ENCODE measurements at regions not wholly inside any gene's neighbourhood (a gene's known extent, or its start where the extent isn't known, plus 50 kb on each side); places are given as distances from the start of the nearest gene placed in this dataset.

DNA sequence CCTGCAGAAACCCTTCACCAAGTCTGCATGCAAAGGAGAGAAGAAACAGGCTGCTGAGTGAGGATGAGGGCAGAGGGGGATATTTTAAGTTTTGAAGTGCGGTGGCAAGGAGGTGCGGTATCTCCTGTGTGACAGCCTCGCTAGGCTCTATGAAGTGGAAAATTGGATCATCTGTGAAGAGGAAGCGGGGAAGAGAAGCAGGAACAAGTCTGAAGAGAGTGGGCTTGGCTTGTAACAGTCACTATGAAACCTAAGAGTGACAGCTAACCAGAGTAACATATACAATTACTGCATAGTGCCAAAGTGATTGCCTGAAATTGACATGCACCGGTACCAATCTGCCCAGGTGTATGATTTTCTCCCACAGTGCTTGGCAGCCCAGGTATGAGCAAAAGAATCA, 287.5 kb upstream of the KLF14 start:
- Mint-ChIP-seq H3K4me3 (no peak overlapping the region), H3K27ac (no peak overlapping the region), H3K27me3 (peaks cover 3% of the 10 kb centered on the region), H3K9me3 (no peaks in the 10 kb centered on the region), H3K4me1 (ENCODE audit: unreplicated experiment) (no peaks in the 10 kb centered on the region), H3K36me3 (no peaks in the 10 kb centered on the region)
- DNase-seq (ENCODE audit: extremely low spot score, unreplicated experiment) = no peak
- TF ChIP-seq, protein P1, sequence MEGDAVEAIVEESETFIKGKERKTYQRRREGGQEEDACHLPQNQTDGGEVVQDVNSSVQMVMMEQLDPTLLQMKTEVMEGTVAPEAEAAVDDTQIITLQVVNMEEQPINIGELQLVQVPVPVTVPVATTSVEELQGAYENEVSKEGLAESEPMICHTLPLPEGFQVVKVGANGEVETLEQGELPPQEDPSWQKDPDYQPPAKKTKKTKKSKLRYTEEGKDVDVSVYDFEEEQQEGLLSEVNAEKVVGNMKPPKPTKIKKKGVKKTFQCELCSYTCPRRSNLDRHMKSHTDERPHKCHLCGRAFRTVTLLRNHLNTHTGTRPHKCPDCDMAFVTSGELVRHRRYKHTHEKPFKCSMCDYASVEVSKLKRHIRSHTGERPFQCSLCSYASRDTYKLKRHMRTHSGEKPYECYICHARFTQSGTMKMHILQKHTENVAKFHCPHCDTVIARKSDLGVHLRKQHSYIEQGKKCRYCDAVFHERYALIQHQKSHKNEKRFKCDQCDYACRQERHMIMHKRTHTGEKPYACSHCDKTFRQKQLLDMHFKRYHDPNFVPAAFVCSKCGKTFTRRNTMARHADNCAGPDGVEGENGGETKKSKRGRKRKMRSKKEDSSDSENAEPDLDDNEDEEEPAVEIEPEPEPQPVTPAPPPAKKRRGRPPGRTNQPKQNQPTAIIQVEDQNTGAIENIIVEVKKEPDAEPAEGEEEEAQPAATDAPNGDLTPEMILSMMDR (conservative IDR thresholded peaks at IDR 0.05) = no peak

- DNase-seq (ENCODE audit: extremely low spot score, unreplicated experiment) = no peak
Observed at GRCh38 chr7:131021902-131022301, 287.9 kb upstream of the KLF14 start.

GRCh38 chr7:131026297-131027000, 292.4 kb upstream of the KLF14 start:
- Mint-ChIP-seq H3K4me1 (ENCODE audit: unreplicated experiment) (no peaks in the 10 kb centered on the region), H3K27ac (no peak overlapping the region), H3K4me3 (no peak overlapping the region), H3K36me3 (no peaks in the 10 kb centered on the region), H3K9me3 (no peaks in the 10 kb centered on the region), H3K27me3 (peaks cover 3% of the 10 kb centered on the region)
- TF ChIP-seq, protein P1 (conservative IDR thresholded peaks at IDR 0.05) = no peak
- DNase-seq (ENCODE audit: extremely low spot score, unreplicated experiment) = no peak

More at GRCh38 chr7:131021902-131022301, 287.9 kb upstream of the KLF14 start:
- Mint-ChIP-seq H3K4me1 (ENCODE audit: unreplicated experiment) (no peaks in the 10 kb centered on the region), H3K4me3 (no peak overlapping the region), H3K36me3 (no peaks in the 10 kb centered on the region), H3K27ac (no peak overlapping the region), H3K27me3 (peaks cover 3% of the 10 kb centered on the region), H3K9me3 (no peaks in the 10 kb centered on the region)
- TF ChIP-seq, protein P1 (conservative IDR thresholded peaks at IDR 0.05) = no peak

GRCh38 chr7:131027287-131027773, 293.3 kb upstream of the KLF14 start:
- no peak for DNase-seq (ENCODE audit: extremely low spot score, unreplicated experiment)
- no peaks in the 10 kb centered on the region for H3K4me1 Mint-ChIP-seq (ENCODE audit: unreplicated experiment)
- TF ChIP-seq, protein P1 (conservative IDR thresholded peaks at IDR 0.05) = no peak
- H3K9me3 Mint-ChIP-seq = no peaks in the 10 kb centered on the region
- H3K27ac Mint-ChIP-seq = no peak overlapping the region
- no peaks in the 10 kb centered on the region for H3K36me3 Mint-ChIP-seq
- no peak overlapping the region for H3K4me3 Mint-ChIP-seq
- H3K27me3 Mint-ChIP-seq = peaks cover 3% of the 10 kb centered on the region

DNA sequence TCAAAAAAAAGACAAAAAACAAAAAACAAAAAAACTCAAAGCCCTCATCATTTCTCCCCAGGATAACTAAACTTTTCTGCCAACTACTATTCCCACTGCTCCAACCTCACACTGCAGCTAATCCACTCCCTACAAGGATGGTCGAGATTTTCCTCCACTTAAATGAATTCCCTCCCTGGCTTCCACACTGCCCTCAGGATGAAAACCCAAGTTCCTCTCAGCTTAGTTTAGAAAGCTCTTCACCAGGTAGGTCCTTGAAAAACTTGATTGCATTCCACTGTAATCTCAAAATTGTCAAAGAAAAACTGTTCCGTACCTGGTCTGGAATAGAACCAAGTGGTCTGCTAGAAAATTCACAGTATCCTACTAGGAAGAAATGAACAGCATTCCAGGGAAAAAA, 294.3 kb upstream of the KLF14 start:
- TF ChIP-seq, protein P1 (conservative IDR thresholded peaks at IDR 0.05) = no peak
- Mint-ChIP-seq H3K27me3 (peaks cover 2% of the 10 kb centered on the region), H3K27ac (no peak overlapping the region), H3K9me3 (no peaks in the 10 kb centered on the region), H3K4me1 (ENCODE audit: unreplicated experiment) (no peaks in the 10 kb centered on the region), H3K36me3 (no peaks in the 10 kb centered on the region), H3K4me3 (no peak overlapping the region)
- DNase-seq (ENCODE audit: extremely low spot score, unreplicated experiment) = no peak
